GM06990 (cell line): ENCODE measurements at regions not wholly inside any gene's neighbourhood (a gene's known extent, or its start where the extent isn't known, plus 50 kb on each side); places are given as distances from the start of the nearest gene placed in this dataset.

Experiments used
- DNase-seq: peaks from one replicate; pipeline ENCODE4 v3.0.0-alpha.2; 2011; ENCODE audit not compliant: insufficient read length; ENCODE audit errors: extremely low read depth
- H3K27me3 ChIP-seq: replicated peaks from 2 replicates; pipeline ENCODE4 v1.6.0; 2011; ENCODE audit warnings: low read length; ENCODE audit not compliant: control insufficient read depth, insufficient read depth
- H3K36me3 ChIP-seq: 2 replicates; pipeline ENCODE4 v1.5.1; 2011; ENCODE audit warnings: low read length; ENCODE audit not compliant: control insufficient read depth, insufficient read depth
- H3K4me3 ChIP-seq: replicated peaks from 2 replicates; pipeline ENCODE4 v1.5.1; 2011; ENCODE audit warnings: low read depth, mild to moderate bottlenecking, control low read depth, low read length
- CTCF ChIP-seq: IDR thresholded peaks from 2 replicates; pipeline ENCODE4 v1.5.1; 2011; ENCODE audit warnings: low read length, control low read depth, mild to moderate bottlenecking, inconsistent platforms; ENCODE audit not compliant: insufficient read depth, poor library complexity, severe bottlenecking

GRCh38 chr2:162945785-162946184, 107.2 kb upstream of the KCNH7 start:
- DNase-seq = no peak
- H3K4me3 ChIP-seq = no peak overlapping the region
- H3K27me3 ChIP-seq = no peaks in the 10 kb centered on the region
- no peak for TF ChIP-seq CTCF
- no peaks in the 10 kb centered on the region for H3K36me3 ChIP-seq

GRCh38 chr2:162938387-162938786, 99.8 kb upstream of the KCNH7 start:
- no peak for TF ChIP-seq CTCF
- Histone ChIP-seq H3K4me3 (no peak overlapping the region), H3K36me3 (no peaks in the 10 kb centered on the region), H3K27me3 (no peaks in the 10 kb centered on the region)
- no peak for DNase-seq

GRCh38 chr2:162934191-162934590, 95.6 kb upstream of the KCNH7 start:
- no peak for DNase-seq
- no peaks in the 10 kb centered on the region for H3K36me3 ChIP-seq
- no peak overlapping the region for H3K4me3 ChIP-seq
- H3K27me3 ChIP-seq = no peaks in the 10 kb centered on the region
- no peak for TF ChIP-seq CTCF

- Histone ChIP-seq H3K4me3 (no peak overlapping the region), H3K36me3 (no peaks in the 10 kb centered on the region), H3K27me3 (no peaks in the 10 kb centered on the region)
- no peak for DNase-seq
- no peak for TF ChIP-seq CTCF
These were observed 93.8 kb upstream of the KCNH7 start for GRCh38 chr2:162932416-162932815.

- Histone ChIP-seq H3K36me3 (no peaks in the 10 kb centered on the region), H3K4me3 (no peak overlapping the region)
- no peak for DNase-seq
These were observed 91.0 kb upstream of the KCNH7 start for GRCh38 chr2:162929571-162929970.

More at GRCh38 chr2:162929571-162929970, 91.0 kb upstream of the KCNH7 start:
- no peaks in the 10 kb centered on the region for H3K27me3 ChIP-seq
- no peak for TF ChIP-seq CTCF
